NCI-H524 treated with DMSO at 0.1 percent for 48 hours (cell line): ENCODE measurements at regions not wholly inside any gene's neighbourhood (a gene's known extent, or its start where the extent isn't known, plus 50 kb on each side); places are given as distances from the start of the nearest gene placed in this dataset.

Experiments
- DNase-seq: peaks from one replicate; lab custom pipeline; 2025; lab: John Stamatoyannopoulos, UW

GRCh38 chr12:111076611-111077451 lies 156.5 kb upstream of the MYL2 start:
- no peak for DNase-seq

GRCh38 chr12:111076199-111076598 lies 155.8 kb upstream of the MYL2 start:
- no peak for DNase-seq

GRCh38 chr12:111074965-111075364 lies 154.6 kb upstream of the MYL2 start:
- DNase-seq: no peak

GRCh38 chr12:111074559-111074958 lies 154.2 kb upstream of the MYL2 start:
- no peak for DNase-seq

GRCh38 chr12:111073370-111073769 lies 153.0 kb upstream of the MYL2 start:
- DNase-seq: no peak

GRCh38 chr12:111072299-111072698 lies 151.9 kb upstream of the MYL2 start:
- DNase-seq: no peak

- DNase-seq: no peak
These were observed 149.5 kb upstream of the MYL2 start for GRCh38 chr12:111069886-111070285.

GRCh38 chr12:111068290-111068689 lies 147.9 kb upstream of the MYL2 start:
- no peak for DNase-seq

GRCh38 chr12:111067498-111067897 lies 147.1 kb upstream of the MYL2 start:
- no peak for DNase-seq

GRCh38 chr12:111066744-111067437 lies 146.5 kb upstream of the MYL2 start:
- DNase-seq: no peak

GRCh38 chr12:111064982-111065381 lies 144.6 kb upstream of the MYL2 start:
- DNase-seq: no peak

- DNase-seq: no peak
These were observed 143.8 kb upstream of the MYL2 start for GRCh38 chr12:111064154-111064553.

- no peak for DNase-seq
These were observed 143.1 kb upstream of the MYL2 start for GRCh38 chr12:111063295-111064026.

GRCh38 chr12:111057701-111058425 lies 137.5 kb upstream of the MYL2 start:
- DNase-seq: no peak

GRCh38 chr12:111056618-111057521 lies 136.5 kb upstream of the MYL2 start:
- no peak for DNase-seq

- no peak for DNase-seq
These were observed 135.0 kb upstream of the MYL2 start for GRCh38 chr12:111055181-111055880.

GRCh38 chr12:111048991-111049390 lies 128.6 kb upstream of the MYL2 start:
- no peak for DNase-seq

GRCh38 chr12:111046896-111047295 lies 126.5 kb upstream of the MYL2 start:
- DNase-seq: no peak

- DNase-seq: no peak
These were observed 125.6 kb upstream of the MYL2 start for GRCh38 chr12:111045941-111046340.

- DNase-seq: no peak
These were observed 120.7 kb upstream of the MYL2 start for GRCh38 chr12:111041091-111041490.
